Tibial nerve (tissue), 4 donors: ENCODE measurements at regions not wholly inside any gene's neighbourhood (a gene's known extent, or its start where the extent isn't known, plus 50 kb on each side); places are given as distances from the start of the nearest gene placed in this dataset.
"Not testable (repeated sequence)": the region's sequence is repeated elsewhere in the genome, so short reads cannot be mapped to it uniquely, and the experiment has no call there.

Experiments used
- DNase-seq, 2 donors: peaks; one replicate each; pipeline ENCODE4 v3.0.0-alpha.2; 2019; ENCODE audit warnings: low spot score in 2 of 2
- H3K27ac ChIP-seq, 4 donors: fragments of 200-600 bp; sonication (generic) in 3 of 4; one replicate each; pipeline ENCODE4 v1.5.1; 2017 to 2019; ENCODE audit warnings: mild to moderate bottlenecking in 1 of 4
- H3K27me3 ChIP-seq, 2 donors: fragments of 200-600 bp; sonication (generic) in 1 of 2; one replicate each; pipeline versions ENCODE4 v1.5.1 to v1.6.0; 2017 to 2019
- H3K36me3 ChIP-seq, 3 donors: fragments of 200-600 bp; sonication (generic); one replicate each; pipeline ENCODE4 v1.5.1; 2018 to 2019
- H3K4me1 ChIP-seq, 4 donors: fragments of 200-600 bp; sonication (generic) in 3 of 4; one replicate each; pipeline ENCODE4 v1.5.1; 2017 to 2019
- H3K4me3 ChIP-seq, 4 donors: fragments of 200-600 bp; sonication (generic) in 3 of 4; one replicate each; pipeline ENCODE4 v1.5.1; 2017 to 2019; ENCODE audit warnings: mild to moderate bottlenecking in 1 of 4, moderate library complexity in 1 of 4
- H3K9me3 ChIP-seq, 4 donors: fragments of 200-600 bp; sonication (generic) in 3 of 4; one replicate each; pipeline ENCODE4 v1.5.1; 2017 to 2019
- CTCF ChIP-seq, 5 experiments: fragments of 200-600 bp in 3 of 5; fragments of 450-650 bp in 2 of 5; sonication (generic) in 3 of 5; IDR thresholded peaks; one replicate each; pipeline ENCODE4 v1.5.1; 2016 to 2019; ENCODE audit warnings: antibody characterized with exemption in 5 of 5, mild to moderate bottlenecking in 3 of 5, moderate library complexity in 2 of 5
- EP300 ChIP-seq, 2 donors: sonication (generic); formaldehyde crosslinking; IDR thresholded peaks; one replicate each; pipeline ENCODE4 v1.6.1; 2017; ENCODE audit warnings: antibody characterized with exemption in 2 of 2, mild to moderate bottlenecking in 1 of 2
- POLR2A ChIP-seq, 2 donors: fragments of 450-650 bp; IDR thresholded peaks; one replicate each; pipeline ENCODE4 v1.6.1; 2017; ENCODE audit warnings: antibody characterized with exemption in 2 of 2, mild to moderate bottlenecking in 2 of 2, moderate library complexity in 2 of 2
- WGBS, 2 donors: methylation state at CpG; one replicate each; pipeline ENCODE4 v1.1.5; 2018; 5-methylcytosine and 5-hydroxymethylcytosine counted together

GRCh38 chr2:586641-587076 is 90.5 kb downstream of the TMEM18 start:
- WGBS, 2 donors = 22 to 34% methylated on average over 10 of the region's 10 CpGs
- Histone ChIP-seq H3K36me3 (no peaks in the 10 kb centered on the region), H3K27me3 (no peaks in the 10 kb centered on the region), H3K4me1 (peaks cover 0 to 9% (median 0%) of the 10 kb centered on the region in 4 donors), H3K27ac (no peak overlapping the region), H3K9me3 (no peaks in the 10 kb centered on the region), H3K4me3 (no peak overlapping the region)
- TF ChIP-seq EP300 (IDR thresholded peaks at IDR 0.05) (no peak), CTCF (IDR thresholded peaks at IDR 0.05) (no peak), POLR2A (IDR thresholded peaks at IDR 0.05) (no peak)
- DNase-seq = no peak

GRCh38 chr2:584863-585823 is 92.1 kb downstream of the TMEM18 start:
- H3K27me3 ChIP-seq = no peaks in the 10 kb centered on the region
- no peak for TF ChIP-seq EP300 (IDR thresholded peaks at IDR 0.05)
- no peak for TF ChIP-seq POLR2A (IDR thresholded peaks at IDR 0.05)
- TF ChIP-seq CTCF (IDR thresholded peaks at IDR 0.05) = no peak
- H3K27ac ChIP-seq = no peak overlapping the region
- 62 to 66% methylated on average over 20 to 21 of the region's 21 CpGs for WGBS, 2 donors
- peaks cover 0 to 9% (median 0%) of the 10 kb centered on the region in 4 donors for H3K4me1 ChIP-seq
- H3K36me3 ChIP-seq = no peaks in the 10 kb centered on the region
- DNase-seq = no peak
- no peak overlapping the region for H3K4me3 ChIP-seq
- no peaks in the 10 kb centered on the region for H3K9me3 ChIP-seq

GRCh38 chr2:583666-584065 is 93.5 kb downstream of the TMEM18 start:
- H3K4me1 ChIP-seq = peaks cover 0 to 9% (median 0%) of the 10 kb centered on the region in 4 donors
- DNase-seq = no peak
- H3K4me3 ChIP-seq = no peak overlapping the region
- no peak overlapping the region for H3K27ac ChIP-seq
- no peaks in the 10 kb centered on the region for H3K9me3 ChIP-seq
- H3K36me3 ChIP-seq = no peaks in the 10 kb centered on the region
- 78 to 82% methylated on average over 13 of the region's 13 CpGs for WGBS, 2 donors
- no peaks in the 10 kb centered on the region for H3K27me3 ChIP-seq
- TF ChIP-seq EP300 (IDR thresholded peaks at IDR 0.05) (no peak), POLR2A (IDR thresholded peaks at IDR 0.05) (no peak), CTCF (IDR thresholded peaks at IDR 0.05) (no peak)

GRCh38 chr2:582792-583528 is 94.2 kb downstream of the TMEM18 start:
- no peaks in the 10 kb centered on the region for H3K36me3 ChIP-seq
- DNase-seq = no peak
- no peak overlapping the region for H3K27ac ChIP-seq
- peaks cover 0 to 9% (median 0%) of the 10 kb centered on the region in 4 donors for H3K4me1 ChIP-seq
- H3K9me3 ChIP-seq = no peaks in the 10 kb centered on the region
- WGBS, 2 donors = 91 to 92% methylated on average over 54 of the region's 54 CpGs
- H3K27me3 ChIP-seq = no peaks in the 10 kb centered on the region
- no peak overlapping the region for H3K4me3 ChIP-seq
- TF ChIP-seq CTCF (IDR thresholded peaks at IDR 0.05) = no peak
- TF ChIP-seq EP300 (IDR thresholded peaks at IDR 0.05) = no peak
- no peak for TF ChIP-seq POLR2A (IDR thresholded peaks at IDR 0.05)

- not testable (repeated sequence) for H3K27me3 ChIP-seq, DNase-seq
- WGBS, 2 donors = 87 to 95% methylated on average over 18 to 19 of the region's 23 CpGs
Measured at GRCh38 chr2:582289-582688, 94.9 kb downstream of the TMEM18 start.

More at GRCh38 chr2:582289-582688, 94.9 kb downstream of the TMEM18 start:
- not testable (repeated sequence) for H3K4me3 ChIP-seq, H3K36me3 ChIP-seq, H3K4me1 ChIP-seq, H3K27ac ChIP-seq, H3K9me3 ChIP-seq
